ENCODE measurements at regions not wholly inside any gene's neighbourhood (a gene's known extent, or its start where the extent isn't known, plus 50 kb on each side); places are given as distances from the start of the nearest gene placed in this dataset.

DNA sequence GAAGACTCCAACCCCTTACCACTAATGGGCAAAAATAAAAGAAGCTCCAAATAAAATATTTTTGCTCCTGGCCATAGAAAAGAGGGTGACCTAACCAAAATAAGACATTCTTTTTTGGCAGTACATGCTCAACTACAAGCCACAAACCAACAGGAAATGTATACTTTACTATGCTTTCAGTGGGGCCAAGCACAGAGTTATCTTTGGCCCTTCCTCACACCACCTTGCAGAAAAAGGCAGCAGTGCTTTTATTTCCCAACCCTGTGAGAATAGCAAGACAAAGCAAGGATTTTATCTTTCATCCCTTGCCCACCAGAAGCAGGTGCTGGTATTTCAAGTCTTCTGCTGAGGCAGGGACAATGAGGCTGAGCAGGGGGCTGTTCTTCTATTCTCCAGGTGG, 1493.1 kb downstream of the CDH11 start:
- no peaks in the 10 kb centered on the region for H3K9me3 ChIP-seq (ENCODE audit: control insufficient read depth, low read length)
- H3K4me1 ChIP-seq (ENCODE audit: control insufficient read depth, insufficient read depth, low read length), result no peaks in the 10 kb centered on the region
- H3K9ac ChIP-seq (ENCODE audit: low read length), result no peak overlapping the region
- H3K27me3 ChIP-seq (ENCODE audit: control insufficient read depth, insufficient read depth, low read length), result no peaks in the 10 kb centered on the region
- H3K36me3 ChIP-seq (ENCODE audit: control insufficient read depth, insufficient read depth, low read length), result no peaks in the 10 kb centered on the region
- H3K4me3 ChIP-seq (ENCODE audit: low read length), result no peak overlapping the region

- Histone ChIP-seq H3K4me3 (ENCODE audit: low read length) (no peak overlapping the region), H3K9me3 (ENCODE audit: control insufficient read depth, low read length) (no peaks in the 10 kb centered on the region), H3K4me1 (ENCODE audit: control insufficient read depth, insufficient read depth, low read length) (no peaks in the 10 kb centered on the region)
Observed at GRCh38 chr16:63625126-63625525, 1496.7 kb downstream of the CDH11 start.

DNA sequence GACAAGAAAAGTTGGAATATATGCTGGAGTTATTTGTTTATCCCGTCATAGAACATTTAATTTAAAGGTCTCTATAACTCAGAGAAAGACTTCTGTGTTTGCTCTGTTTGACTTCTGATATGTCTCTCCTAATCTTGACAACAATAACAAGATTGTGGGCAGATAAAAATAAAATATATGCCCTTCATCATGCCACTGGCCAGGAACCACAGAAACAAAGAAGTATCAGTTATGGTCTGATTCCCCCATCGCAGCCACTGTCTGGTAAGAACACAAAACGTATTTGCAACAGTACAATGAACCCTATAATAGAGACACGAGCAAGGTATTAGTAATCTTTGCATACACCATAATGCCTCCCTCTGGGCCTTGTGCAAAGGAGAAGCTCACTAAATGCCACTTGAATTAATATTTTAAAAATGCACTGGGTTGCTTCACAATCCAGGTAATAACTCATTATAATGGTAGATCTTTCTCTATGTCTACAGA, 1498.3 kb downstream of the CDH11 start:
- Histone ChIP-seq H3K27me3 (ENCODE audit: control insufficient read depth, insufficient read depth, low read length) (no peaks in the 10 kb centered on the region), H3K4me3 (ENCODE audit: low read length) (no peak overlapping the region), H3K36me3 (ENCODE audit: control insufficient read depth, insufficient read depth, low read length) (no peaks in the 10 kb centered on the region), H3K9me3 (ENCODE audit: control insufficient read depth, low read length) (no peaks in the 10 kb centered on the region), H3K9ac (ENCODE audit: low read length) (no peak overlapping the region), H3K4me1 (ENCODE audit: control insufficient read depth, insufficient read depth, low read length) (no peaks in the 10 kb centered on the region)

More at GRCh38 chr16:63625126-63625525, 1496.7 kb downstream of the CDH11 start:
- no peak overlapping the region for H3K9ac ChIP-seq (ENCODE audit: low read length)
- H3K27me3 ChIP-seq (ENCODE audit: control insufficient read depth, insufficient read depth, low read length), result no peaks in the 10 kb centered on the region
- H3K36me3 ChIP-seq (ENCODE audit: control insufficient read depth, insufficient read depth, low read length), result no peaks in the 10 kb centered on the region

DNA sequence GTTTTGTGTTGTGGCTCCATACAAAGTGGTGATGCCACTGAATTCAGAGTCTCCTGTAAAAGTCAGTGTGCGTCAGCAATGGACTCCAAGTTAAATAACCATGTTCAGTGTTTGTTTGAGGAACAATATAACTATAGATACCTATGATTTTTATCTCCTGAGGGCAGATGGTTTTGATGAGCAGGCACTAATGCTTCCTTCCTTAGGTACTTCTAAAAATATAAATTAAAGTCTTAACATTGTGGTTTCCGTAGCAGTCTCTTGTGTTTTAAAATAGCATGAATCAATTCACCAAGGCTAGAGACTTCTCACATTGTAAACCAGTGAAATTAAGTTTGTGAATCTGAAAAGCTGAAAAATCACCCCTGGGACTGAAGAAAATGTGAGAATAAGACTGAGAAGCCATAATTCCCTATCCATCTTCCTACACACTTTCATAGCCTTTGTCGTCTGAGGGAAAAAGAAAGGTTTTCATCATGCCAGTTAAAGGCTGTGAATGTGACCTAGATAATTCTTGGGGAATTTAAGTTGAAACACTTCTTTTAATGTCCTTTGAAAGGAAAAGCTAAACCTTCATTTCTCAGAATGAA, 1502.9 kb downstream of the CDH11 start:
- no peak overlapping the region for H3K4me3 ChIP-seq (ENCODE audit: low read length)
- H3K36me3 ChIP-seq (ENCODE audit: control insufficient read depth, insufficient read depth, low read length), result no peaks in the 10 kb centered on the region
- H3K4me1 ChIP-seq (ENCODE audit: control insufficient read depth, insufficient read depth, low read length), result no peaks in the 10 kb centered on the region
- no peak overlapping the region for H3K9ac ChIP-seq (ENCODE audit: low read length)
- H3K27me3 ChIP-seq (ENCODE audit: control insufficient read depth, insufficient read depth, low read length), result no peaks in the 10 kb centered on the region
- H3K9me3 ChIP-seq (ENCODE audit: control insufficient read depth, low read length), result no peaks in the 10 kb centered on the region

DNA sequence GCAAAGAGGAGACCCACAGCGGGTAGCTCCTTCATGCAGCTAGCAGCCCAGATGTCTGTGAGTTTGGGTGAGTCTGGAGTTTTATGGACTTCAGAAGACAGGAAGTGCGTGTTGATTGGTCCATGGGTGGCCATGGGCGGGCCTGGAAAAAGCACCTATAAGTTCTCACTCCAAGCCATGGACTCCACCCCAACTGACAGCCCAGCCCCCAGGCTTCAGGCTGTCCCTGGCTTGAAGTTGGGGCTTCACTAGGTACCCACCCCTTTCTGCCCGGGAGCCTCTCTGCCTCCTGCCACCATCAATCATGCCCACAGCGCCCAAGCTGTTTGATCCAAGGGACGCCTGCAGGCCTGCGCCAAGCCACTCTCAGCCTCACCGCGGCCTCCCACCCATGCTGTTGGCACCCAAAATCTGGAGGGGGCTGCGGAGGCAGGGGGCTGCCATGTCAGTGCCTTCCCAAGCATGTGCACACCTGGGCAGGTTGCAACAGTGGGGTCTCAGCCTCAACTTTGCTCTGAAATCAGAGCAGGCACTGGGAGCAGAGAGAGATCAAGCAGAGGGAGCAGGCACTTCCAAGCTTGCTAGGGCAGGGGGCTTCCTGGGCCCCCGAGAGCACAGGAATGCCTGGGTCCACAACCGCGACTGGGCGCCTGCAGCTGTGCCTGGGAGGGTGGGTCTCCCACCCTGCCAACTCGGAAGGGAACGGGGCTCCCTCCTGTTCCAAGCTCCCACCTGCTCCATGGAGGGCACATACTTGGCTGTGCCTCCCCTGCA, 1503.7 kb downstream of the CDH11 start:
- Histone ChIP-seq H3K4me1 (ENCODE audit: control insufficient read depth, insufficient read depth, low read length) (no peaks in the 10 kb centered on the region), H3K27me3 (ENCODE audit: control insufficient read depth, insufficient read depth, low read length) (no peaks in the 10 kb centered on the region), H3K36me3 (ENCODE audit: control insufficient read depth, insufficient read depth, low read length) (no peaks in the 10 kb centered on the region), H3K9me3 (ENCODE audit: control insufficient read depth, low read length) (no peaks in the 10 kb centered on the region), H3K4me3 (ENCODE audit: low read length) (no peak overlapping the region), H3K9ac (ENCODE audit: low read length) (peak overlapping the region; percentile 39)

- Histone ChIP-seq H3K9ac (ENCODE audit: low read length) (peak overlapping the region; percentile 39), H3K27me3 (ENCODE audit: control insufficient read depth, insufficient read depth, low read length) (no peaks in the 10 kb centered on the region), H3K4me3 (ENCODE audit: low read length) (no peak overlapping the region), H3K9me3 (ENCODE audit: control insufficient read depth, low read length) (no peaks in the 10 kb centered on the region), H3K36me3 (ENCODE audit: control insufficient read depth, insufficient read depth, low read length) (no peaks in the 10 kb centered on the region), H3K4me1 (ENCODE audit: control insufficient read depth, insufficient read depth, low read length) (no peaks in the 10 kb centered on the region)
Observed at GRCh38 chr16:63617047-63617989, 1504.5 kb downstream of the CDH11 start.

- no peaks in the 10 kb centered on the region for H3K4me1 ChIP-seq (ENCODE audit: control insufficient read depth, insufficient read depth, low read length)
- H3K9ac ChIP-seq (ENCODE audit: low read length), result no peak overlapping the region
- H3K9me3 ChIP-seq (ENCODE audit: control insufficient read depth, low read length), result no peaks in the 10 kb centered on the region
- no peaks in the 10 kb centered on the region for H3K36me3 ChIP-seq (ENCODE audit: control insufficient read depth, insufficient read depth, low read length)
- no peak overlapping the region for H3K4me3 ChIP-seq (ENCODE audit: low read length)
- no peaks in the 10 kb centered on the region for H3K27me3 ChIP-seq (ENCODE audit: control insufficient read depth, insufficient read depth, low read length)
Observed at GRCh38 chr16:63614429-63614828, 1507.4 kb downstream of the CDH11 start.

GRCh38 chr16:63613701-63614100, 1508.2 kb downstream of the CDH11 start:
- no peak overlapping the region for H3K9ac ChIP-seq (ENCODE audit: low read length)
- no peak overlapping the region for H3K4me3 ChIP-seq (ENCODE audit: low read length)

GRCh38 chr16:63612462-63613227, 1509.2 kb downstream of the CDH11 start:
- H3K9me3 ChIP-seq (ENCODE audit: control insufficient read depth, low read length), result no peaks in the 10 kb centered on the region
- H3K4me1 ChIP-seq (ENCODE audit: control insufficient read depth, insufficient read depth, low read length), result no peaks in the 10 kb centered on the region
- no peaks in the 10 kb centered on the region for H3K27me3 ChIP-seq (ENCODE audit: control insufficient read depth, insufficient read depth, low read length)
- H3K9ac ChIP-seq (ENCODE audit: low read length), result no peak overlapping the region
- H3K4me3 ChIP-seq (ENCODE audit: low read length), result no peak overlapping the region
- H3K36me3 ChIP-seq (ENCODE audit: control insufficient read depth, insufficient read depth, low read length), result no peaks in the 10 kb centered on the region

More at GRCh38 chr16:63613701-63614100, 1508.2 kb downstream of the CDH11 start:
- Histone ChIP-seq H3K27me3 (ENCODE audit: control insufficient read depth, insufficient read depth, low read length) (no peaks in the 10 kb centered on the region), H3K36me3 (ENCODE audit: control insufficient read depth, insufficient read depth, low read length) (no peaks in the 10 kb centered on the region), H3K9me3 (ENCODE audit: control insufficient read depth, low read length) (no peaks in the 10 kb centered on the region), H3K4me1 (ENCODE audit: control insufficient read depth, insufficient read depth, low read length) (no peaks in the 10 kb centered on the region)

DNA sequence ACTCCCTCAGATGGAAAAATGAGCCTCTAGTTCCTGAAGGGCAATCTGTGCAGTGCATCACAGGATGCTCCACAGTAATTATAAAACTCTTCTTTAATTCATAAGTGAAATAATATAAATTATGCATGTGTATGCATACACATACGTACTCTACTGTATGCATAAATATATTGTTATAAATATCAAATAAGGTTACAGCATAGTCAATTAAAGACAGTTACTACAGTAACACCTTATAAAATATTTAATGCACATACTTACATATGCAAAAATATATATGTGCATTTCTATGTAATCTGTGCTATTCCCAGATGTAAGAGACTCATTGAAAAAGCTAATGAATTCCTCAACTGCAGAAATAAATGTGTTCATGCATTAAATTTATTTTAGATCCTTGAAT, 1515.1 kb downstream of the CDH11 start:
- Histone ChIP-seq H3K4me3 (ENCODE audit: low read length) (no peak overlapping the region), H3K36me3 (ENCODE audit: control insufficient read depth, insufficient read depth, low read length) (no peaks in the 10 kb centered on the region), H3K27me3 (ENCODE audit: control insufficient read depth, insufficient read depth, low read length) (no peaks in the 10 kb centered on the region), H3K9me3 (ENCODE audit: control insufficient read depth, low read length) (no peaks in the 10 kb centered on the region), H3K9ac (ENCODE audit: low read length) (no peak overlapping the region), H3K4me1 (ENCODE audit: control insufficient read depth, insufficient read depth, low read length) (no peaks in the 10 kb centered on the region)

- Histone ChIP-seq H3K9me3 (ENCODE audit: control insufficient read depth, low read length) (no peaks in the 10 kb centered on the region), H3K36me3 (ENCODE audit: control insufficient read depth, insufficient read depth, low read length) (no peaks in the 10 kb centered on the region), H3K4me3 (ENCODE audit: low read length) (no peak overlapping the region), H3K9ac (ENCODE audit: low read length) (no peak overlapping the region), H3K27me3 (ENCODE audit: control insufficient read depth, insufficient read depth, low read length) (no peaks in the 10 kb centered on the region), H3K4me1 (ENCODE audit: control insufficient read depth, insufficient read depth, low read length) (no peaks in the 10 kb centered on the region)
Observed at GRCh38 chr16:63602206-63602927, 1519.5 kb downstream of the CDH11 start.

Data from mucosa of stomach (tissue), 1 donor.